H1 (cell line): ENCODE measurements at regions not wholly inside any gene's neighbourhood (a gene's known extent, or its start where the extent isn't known, plus 50 kb on each side); places are given as distances from the start of the nearest gene placed in this dataset.

Experiments used
- CTCF ChIA-PET: fragments of 300-600 bp; sonication (Branson Sonifier 250); formaldehyde crosslinking; loops from one replicate; lab custom pipeline; 2021; ENCODE audit not compliant: partially characterized antibody; lab: Charles Lee
- POLR2A ChIA-PET: fragments of 300-600 bp; sonication (Branson Sonifier 250); formaldehyde crosslinking; loops from one replicate; lab custom pipeline; 2021; ENCODE audit warnings: inconsistent platforms; ENCODE audit not compliant: partially characterized antibody; lab: Charles Lee
- DNase-seq, 2 experiments: peaks; one replicate each; pipeline versions ENCODE4 v3.0.0 to v3.0.0-alpha.2; 2010 to 2022; ENCODE audit warnings: low spot score in 2 of 2, low read depth in 1 of 2, mixed read lengths in 1 of 2
- FAIRE-seq: peaks from 2 replicates; lab custom pipeline; 2011; peaks lifted over from hg19 to GRCh38; lab: Jason Lieb, UNC
- H2AFZ ChIP-seq: 2 replicates; pipeline ENCODE4 v1.8.1; 2012; ENCODE audit warnings: low read length, inconsistent platforms
- H2AK5ac ChIP-seq: 2 replicates; pipeline ENCODE4 v1.6.1; 2013; ENCODE audit warnings: low read depth, low read length
- H2BK120ac ChIP-seq: replicated peaks from 2 replicates; pipeline ENCODE3; 2013; ENCODE audit warnings: low read depth, low read length, inconsistent platforms
- H2BK12ac ChIP-seq: 2 replicates; pipeline ENCODE4 v1.6.1; 2013; ENCODE audit warnings: low read depth, low read length
- H2BK15ac ChIP-seq: 2 replicates; pipeline ENCODE4 v1.6.1; 2013; ENCODE audit warnings: low read length
- H2BK20ac ChIP-seq: 2 replicates; pipeline ENCODE4 v1.6.1; 2013; ENCODE audit warnings: low read length
- H2BK5ac ChIP-seq: 2 replicates; pipeline ENCODE4 v1.6.1; 2013; ENCODE audit warnings: low read depth, low read length
- H3K14ac ChIP-seq: 2 replicates; pipeline ENCODE4 v1.6.1; 2013; ENCODE audit warnings: inconsistent platforms; ENCODE audit not compliant: insufficient read length
- H3K18ac ChIP-seq: 2 replicates; pipeline ENCODE4 v1.6.1; 2013; ENCODE audit warnings: low read length; ENCODE audit errors: extremely low read depth
- H3K23ac ChIP-seq: 2 replicates; pipeline ENCODE4 v1.6.1; 2013; ENCODE audit warnings: inconsistent platforms; ENCODE audit not compliant: insufficient read length
- H3K23me2 ChIP-seq: 2 replicates; pipeline ENCODE4 v1.6.1; 2013; ENCODE audit warnings: low read depth, low read length
- H3K27ac ChIP-seq: 2 replicates; pipeline ENCODE4 v1.6.1; 2011; ENCODE audit warnings: low read depth, low read length, inconsistent platforms
- H3K27me3 ChIP-seq, 4 experiments: replicated peaks in 1 of 4; 1 replicate in 1 of 4; 2 replicates in 3 of 4; pipeline versions ENCODE4 v1.6.1 to v1.8.1; 2011 to 2013; ENCODE audit warnings: low read length in 3 of 4, mild to moderate bottlenecking in 3 of 4, inconsistent platforms in 2 of 4, mixed read lengths in 2 of 4, moderate library complexity in 1 of 4; ENCODE audit not compliant: control insufficient read depth in 3 of 4, insufficient read depth in 3 of 4; ENCODE audit errors: extremely low read depth in 1 of 4
- H3K36me3 ChIP-seq, 4 experiments: 2 replicates each; pipeline versions ENCODE4 v1.6.1 to v1.8.1; 2011 to 2013; ENCODE audit warnings: mild to moderate bottlenecking in 4 of 4, low read length in 3 of 4, moderate library complexity in 2 of 4, control low read depth in 1 of 4, inconsistent platforms in 1 of 4; ENCODE audit not compliant: insufficient read depth in 4 of 4, control insufficient read depth in 2 of 4
- H3K4ac ChIP-seq: replicated peaks from 2 replicates; pipeline ENCODE3; 2013; ENCODE audit warnings: low read length, low read depth, mixed read lengths, inconsistent platforms; ENCODE audit not compliant: insufficient read length
- H3K4me1 ChIP-seq, 4 experiments: replicated peaks in 1 of 4; 1 replicate in 1 of 4; 2 replicates in 3 of 4; pipeline versions ENCODE4 v1.6.1 to v1.8.1; 2011 to 2013; ENCODE audit warnings: low read length in 3 of 4, inconsistent platforms in 2 of 4, mixed read lengths in 1 of 4; ENCODE audit not compliant: insufficient read depth in 4 of 4, control insufficient read depth in 3 of 4
- H3K4me2 ChIP-seq, 2 experiments: 2 replicates each; pipeline versions ENCODE4 v1.6.1 to v1.8.1; 2011 to 2013; ENCODE audit warnings: low read depth in 2 of 2, low read length in 2 of 2, control low read depth in 1 of 2, inconsistent platforms in 1 of 2, mild to moderate bottlenecking in 1 of 2; ENCODE audit not compliant: insufficient read depth in 1 of 2
- H3K4me3 ChIP-seq, 4 experiments: fragments of 200-600, 300-600 bp in 1 of 4; sonication (generic), shearing (Covaris generic), sonication (Bioruptor Twin) in 1 of 4; 2 replicates each; pipeline versions ENCODE4 v1.5.1 to v1.8.1; 2011 to 2016; ENCODE audit warnings: low read length in 4 of 4, low read depth in 3 of 4, control low read depth in 2 of 4, inconsistent platforms in 2 of 4, mild to moderate bottlenecking in 2 of 4, mixed read lengths in 1 of 4, moderate library complexity in 1 of 4; ENCODE audit not compliant: insufficient read depth in 2 of 4; ENCODE audit errors: extremely low read depth in 1 of 4
- H3K56ac ChIP-seq: replicated peaks from 2 replicates; pipeline ENCODE3; 2013; ENCODE audit warnings: low read depth, mild to moderate bottlenecking, mixed read lengths, low read length, inconsistent platforms; ENCODE audit not compliant: insufficient read length
- H3K79me1 ChIP-seq: 2 replicates; pipeline ENCODE4 v1.6.1; 2013; ENCODE audit warnings: low read depth, low read length, control low read depth
- H3K79me2 ChIP-seq, 2 experiments: 2 replicates each; pipeline versions ENCODE4 v1.6.1 to v1.8.1; 2012 to 2013; ENCODE audit warnings: low read length in 2 of 2, mild to moderate bottlenecking in 2 of 2, inconsistent platforms in 1 of 2; ENCODE audit not compliant: insufficient read depth in 2 of 2, control insufficient read depth in 1 of 2
- H3K9ac ChIP-seq, 4 experiments: replicated peaks in 1 of 4; 1 replicate in 1 of 4; 2 replicates in 3 of 4; pipeline versions ENCODE4 v1.6.1 to v1.8.1; 2011 to 2013; ENCODE audit warnings: low read depth in 3 of 4, low read length in 3 of 4, control low read depth in 2 of 4, mild to moderate bottlenecking in 2 of 4, moderate library complexity in 2 of 4, inconsistent platforms in 1 of 4; ENCODE audit errors: extremely low read depth in 1 of 4
- H3K9me3 ChIP-seq, 2 experiments: 2 replicates each; pipeline versions ENCODE4 v1.6.1 to v1.8.1; 2012 to 2013; ENCODE audit warnings: mild to moderate bottlenecking in 2 of 2, moderate library complexity in 2 of 2, control low read depth in 1 of 2, inconsistent platforms in 1 of 2, low read depth in 1 of 2, low read length in 1 of 2, mixed read lengths in 1 of 2; ENCODE audit not compliant: insufficient read depth in 2 of 2
- H4K20me1 ChIP-seq, 2 experiments: replicated peaks in 1 of 2; 2 replicates each; pipeline versions ENCODE3 to v1.8.1; 2011 to 2013; ENCODE audit warnings: inconsistent platforms in 2 of 2, low read length in 2 of 2, mild to moderate bottlenecking in 1 of 2; ENCODE audit not compliant: insufficient read depth in 2 of 2, control insufficient read depth in 1 of 2
- H4K5ac ChIP-seq: 2 replicates; pipeline ENCODE4 v1.6.1; 2013; ENCODE audit warnings: low read length, low read depth, mixed read lengths, inconsistent platforms; ENCODE audit not compliant: insufficient read length
- H4K8ac ChIP-seq: 2 replicates; pipeline ENCODE4 v1.8.0; 2013; ENCODE audit warnings: mild to moderate bottlenecking, moderate library complexity, low read length, inconsistent platforms; ENCODE audit not compliant: insufficient read depth; ENCODE audit errors: extremely low read depth
- H4K91ac ChIP-seq: replicated peaks from 2 replicates; pipeline ENCODE3; 2013; ENCODE audit warnings: low read length, mixed read lengths, inconsistent platforms; ENCODE audit not compliant: insufficient read length
- BCL11A ChIP-seq, 2 experiments: IDR thresholded peaks; one replicate each; pipeline ENCODE4 v1.6.1; 2011; ENCODE audit warnings: low read depth in 2 of 2, low read length in 2 of 2, mild to moderate bottlenecking in 2 of 2
- RNF2 ChIP-seq: fragments of 200-900, 300-1000 bp; sonication (generic); IDR thresholded peaks from 2 replicates; pipeline ENCODE4 v1.7.1; 2016; ENCODE audit warnings: borderline replicate concordance, low read depth, mild to moderate bottlenecking, antibody characterized with exemption, low read length; ENCODE audit not compliant: poor library complexity, severe bottlenecking; ENCODE audit errors: missing control alignments
- USF2 ChIP-seq: IDR thresholded peaks from 2 replicates; pipeline ENCODE4 v1.6.1; 2011; ENCODE audit warnings: low read length, improper control_type of control experiment
- WGBS, 2 experiments: shearing (Covaris generic) in 1 of 2; methylation state at CpG; one replicate each; pipeline versions ENCODE4 v1.1.6 to v1.1.7; 2013 to 2015; ENCODE audit warnings: low lambda C conversion rate in 2 of 2, mixed read lengths in 2 of 2, inconsistent platforms in 1 of 2, low coverage in 1 of 2, missing lambda C conversion rate in 1 of 2; ENCODE audit not compliant: insufficient replicate concordance in 2 of 2, insufficient coverage in 1 of 2, insufficient read length in 1 of 2; ENCODE audit errors: extremely low coverage in 1 of 2, missing lambda C conversion rate in 1 of 2; 5-methylcytosine and 5-hydroxymethylcytosine counted together

GRCh38 chr1:82823876-82824275 is 1023.1 kb downstream of the ADGRL2 start:
- no peaks in the 10 kb centered on the region for H3K79me2 ChIP-seq
- no peak for FAIRE-seq
- no peak overlapping the region for H3K23ac ChIP-seq
- no peak overlapping the region for H4K8ac ChIP-seq
- no peaks in the 10 kb centered on the region for H3K27me3 ChIP-seq
- no peak overlapping the region for H3K14ac ChIP-seq
- no peak overlapping the region for H2BK15ac ChIP-seq
- POLR2A ChIA-PET = interaction anchor here (1.0 kb wide), 1 partner anchor 14 kb away, joined by 3 read pairs; no protein-coding TSS in a partner anchor
- no peak overlapping the region for H2BK12ac ChIP-seq
- no peak for DNase-seq
- TF ChIP-seq USF2 (no peak), RNF2 (no peak), BCL11A (IDR thresholded peaks at IDR 0.05; ENCODE audit: low read depth in 2 of 2, low read length in 2 of 2) (no peak)
- 68% methylated on average over 3 of the region's 3 CpGs; no CpG with 5 or more reads in 1 of the 2 experiments for WGBS, 2 experiments
- H3K79me1 ChIP-seq = no peaks in the 10 kb centered on the region
- no peak overlapping the region for H2AK5ac ChIP-seq
- no peak overlapping the region for H3K4me3 ChIP-seq
- no peak overlapping the region for H3K4me2 ChIP-seq
- no peaks in the 10 kb centered on the region for H3K23me2 ChIP-seq
- no peak overlapping the region for H4K91ac ChIP-seq
- no peak overlapping the region for H3K9ac ChIP-seq
- no peaks in the 10 kb centered on the region for H3K9me3 ChIP-seq
- no peaks in the 10 kb centered on the region for H3K36me3 ChIP-seq
- peaks cover 0 to 5% (median 2%) of the 10 kb centered on the region in 4 experiments; a peak in 2 of 7 replicates for H3K4me1 ChIP-seq
- no peak overlapping the region for H3K56ac ChIP-seq
- no peak overlapping the region for H4K5ac ChIP-seq
- H2BK20ac ChIP-seq = no peak overlapping the region
- H4K20me1 ChIP-seq = no peaks in the 10 kb centered on the region
- H3K18ac ChIP-seq = no peak overlapping the region
- no peak overlapping the region for H3K4ac ChIP-seq
- no peak overlapping the region for H3K27ac ChIP-seq
- no peak overlapping the region for H2AFZ ChIP-seq
- CTCF ChIA-PET = no interaction called here
- no peak overlapping the region for H2BK120ac ChIP-seq
- no peak overlapping the region for H2BK5ac ChIP-seq
